Activated CD8-positive, alpha-beta memory T cell treated with anti-CD3 and anti-CD28 coated beads for 24 hours (primary cell): ENCODE measurements at regions not wholly inside any gene's neighbourhood (a gene's known extent, or its start where the extent isn't known, plus 50 kb on each side); places are given as distances from the start of the nearest gene placed in this dataset.

ENCODE experiments used
- DNase-seq: peaks from one replicate; pipeline ENCODE4 v3.0.0-alpha.2; 2020

DNA sequence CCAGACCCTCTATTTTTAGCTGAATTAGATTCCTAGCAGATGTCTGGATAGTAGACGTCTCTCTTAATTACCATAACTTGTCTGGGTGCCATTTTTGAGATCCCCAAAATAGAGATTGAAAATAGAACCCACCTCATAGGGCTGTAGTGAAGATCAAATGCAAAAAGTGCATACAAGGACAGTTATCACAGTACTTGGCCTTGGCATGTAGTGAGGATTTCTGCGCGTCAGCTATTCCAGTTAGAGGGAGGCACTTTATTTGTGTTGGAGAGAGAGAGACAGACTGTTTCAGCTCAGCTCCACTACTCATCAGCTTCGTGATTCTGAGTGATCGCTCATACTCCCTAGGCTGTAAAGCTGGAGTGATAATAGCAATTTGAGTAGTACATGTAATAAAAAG lies 59.6 kb upstream of the CDH13 start:
- DNase-seq: no peak

DNA sequence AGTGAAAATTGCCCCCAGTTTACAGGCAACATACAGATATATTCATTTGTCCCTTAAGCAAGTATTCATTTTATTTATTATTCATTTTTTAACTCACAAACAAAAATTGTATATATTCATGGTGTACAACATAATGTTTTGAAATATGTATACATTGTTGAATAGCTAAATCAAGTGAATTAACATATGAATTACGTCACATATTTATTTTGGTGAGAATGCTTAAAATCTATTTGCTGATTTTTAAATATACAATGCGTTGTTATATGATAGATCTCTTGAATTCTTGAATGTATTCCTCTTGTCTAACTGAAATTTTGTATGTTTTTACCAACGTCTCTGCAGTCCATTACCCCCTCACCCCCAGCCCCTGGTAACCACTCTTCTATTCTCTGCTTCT lies 63.4 kb upstream of the CDH13 start:
- DNase-seq: no peak

GRCh38 chr16:82562183-82562683 lies 64.5 kb upstream of the CDH13 start:
- no peak for DNase-seq

DNA sequence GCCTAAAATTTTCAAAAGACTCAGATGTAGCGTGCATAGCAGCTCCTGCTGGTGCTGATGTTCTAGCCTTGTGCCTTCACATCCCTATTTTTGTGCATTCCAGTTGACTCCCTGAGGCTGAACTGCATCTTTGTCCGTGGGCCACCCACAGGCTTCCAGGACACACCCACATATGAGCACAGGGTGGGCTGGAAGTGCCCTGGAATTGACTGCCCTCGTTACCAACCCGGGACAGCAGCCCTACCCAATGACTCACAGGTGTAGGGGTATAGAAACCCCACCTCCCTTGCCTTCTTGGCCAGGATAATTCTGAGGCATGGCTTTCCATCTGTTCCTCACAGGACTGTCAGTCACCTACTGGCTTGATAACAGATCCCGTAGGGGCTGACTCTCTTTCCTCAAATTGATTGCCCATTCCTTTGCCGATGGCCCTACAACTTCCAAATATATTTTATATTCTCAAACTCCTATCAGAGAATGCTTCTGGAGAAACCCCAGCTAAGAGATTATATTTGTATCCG lies 65.9 kb upstream of the CDH13 start:
- no peak for DNase-seq

- no peak for DNase-seq
Observed at GRCh38 chr16:82544378-82545160, 82.2 kb upstream of the CDH13 start.

DNA sequence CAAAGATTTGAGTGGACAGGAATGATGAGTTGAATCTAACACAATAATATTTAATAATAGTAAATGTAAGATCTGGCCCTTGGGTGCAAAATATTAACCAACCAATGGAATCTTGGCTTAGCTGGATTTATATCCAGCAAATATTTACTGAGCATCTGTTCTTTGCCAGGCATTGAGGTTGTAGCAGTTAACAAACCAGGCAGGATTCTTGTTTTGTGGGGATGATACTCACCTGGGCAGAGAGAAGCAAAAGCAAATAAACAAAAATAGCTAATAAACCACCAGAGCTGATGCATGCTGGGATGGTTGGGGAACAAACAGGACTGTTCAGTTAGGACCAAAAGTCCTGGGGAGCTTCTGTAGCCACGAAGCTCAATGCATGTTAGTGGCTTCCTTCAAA lies 84.1 kb upstream of the CDH13 start:
- DNase-seq: no peak

GRCh38 chr16:82541103-82541502 lies 85.7 kb upstream of the CDH13 start:
- no peak for DNase-seq

- no peak for DNase-seq
Observed at GRCh38 chr16:82535764-82536163, 91.0 kb upstream of the CDH13 start.

DNA sequence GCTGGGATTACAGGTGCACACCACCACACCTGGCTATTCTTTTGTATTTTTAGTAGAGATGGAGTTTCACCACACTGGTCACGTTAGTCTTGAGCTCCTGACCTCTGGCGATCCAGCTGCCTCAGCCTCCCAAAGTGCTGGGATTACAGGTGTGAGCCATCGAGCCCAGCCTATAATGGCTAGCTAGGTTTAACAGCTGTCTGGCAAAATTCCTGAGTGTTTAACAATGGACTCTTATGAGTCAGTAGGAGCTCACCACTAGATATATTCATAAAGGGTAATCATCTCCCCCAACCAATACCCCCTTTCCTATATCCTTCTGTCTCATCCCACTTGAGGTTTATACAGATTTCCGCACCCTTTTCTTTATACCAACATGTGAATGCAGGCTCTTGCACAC lies 91.5 kb upstream of the CDH13 start:
- DNase-seq: no peak

DNA sequence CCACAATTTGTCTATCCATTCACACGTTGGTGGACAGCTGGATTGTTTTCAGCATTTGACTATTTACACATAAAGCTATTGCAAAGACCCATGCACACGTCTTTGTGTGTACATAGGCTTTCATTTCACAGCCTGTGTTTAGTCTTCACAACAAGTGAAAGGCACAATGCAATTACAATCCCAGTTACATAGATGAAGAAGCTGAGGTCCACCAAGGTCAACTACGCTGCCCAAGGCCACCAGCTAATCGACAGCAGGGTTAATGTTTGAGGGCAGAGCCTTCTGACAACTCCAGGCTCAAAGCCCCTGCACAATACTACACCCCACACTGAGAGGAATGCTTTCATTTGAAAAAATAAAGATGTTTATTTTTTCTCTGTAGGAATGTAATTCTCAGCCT lies 93.6 kb upstream of the CDH13 start:
- no peak for DNase-seq

DNA sequence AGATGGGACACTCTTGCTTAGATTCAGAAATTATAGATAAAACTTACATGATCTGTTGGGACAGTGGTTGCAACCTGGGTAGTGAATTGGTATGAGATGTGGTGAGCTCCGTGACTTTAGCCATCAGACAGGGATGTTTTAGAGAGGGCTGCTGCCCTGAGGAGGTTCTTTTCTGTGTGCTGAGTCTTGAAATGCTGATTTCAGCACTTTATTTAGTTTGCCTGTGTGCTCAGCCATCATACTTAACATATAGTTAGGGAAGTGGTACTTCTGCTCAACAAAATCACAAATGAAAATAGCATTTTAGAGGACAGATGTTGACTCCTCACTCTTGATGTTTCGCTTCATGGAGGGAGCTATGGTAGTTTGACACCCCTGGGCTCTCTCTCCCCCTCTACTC lies 95.9 kb upstream of the CDH13 start:
- DNase-seq: no peak

DNA sequence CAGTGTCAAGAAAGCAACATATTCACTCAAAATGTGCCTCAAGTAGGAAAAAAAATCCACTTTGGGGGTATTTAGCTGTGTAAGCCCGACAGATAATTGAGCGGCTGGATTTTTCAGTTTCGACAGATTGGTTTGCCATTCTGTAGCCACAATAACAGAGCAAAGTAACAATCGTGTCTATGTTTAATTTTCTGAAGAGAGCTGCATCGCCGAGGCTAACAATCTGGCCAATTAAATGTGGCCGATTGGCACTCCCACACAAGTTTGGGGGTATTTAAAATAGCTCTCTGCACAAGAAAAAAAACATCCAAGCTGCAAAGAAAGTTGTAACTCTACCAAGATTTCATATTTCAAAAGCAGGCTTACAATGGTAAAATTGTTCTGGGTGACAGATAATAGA lies 99.7 kb upstream of the CDH13 start:
- DNase-seq: no peak

DNA sequence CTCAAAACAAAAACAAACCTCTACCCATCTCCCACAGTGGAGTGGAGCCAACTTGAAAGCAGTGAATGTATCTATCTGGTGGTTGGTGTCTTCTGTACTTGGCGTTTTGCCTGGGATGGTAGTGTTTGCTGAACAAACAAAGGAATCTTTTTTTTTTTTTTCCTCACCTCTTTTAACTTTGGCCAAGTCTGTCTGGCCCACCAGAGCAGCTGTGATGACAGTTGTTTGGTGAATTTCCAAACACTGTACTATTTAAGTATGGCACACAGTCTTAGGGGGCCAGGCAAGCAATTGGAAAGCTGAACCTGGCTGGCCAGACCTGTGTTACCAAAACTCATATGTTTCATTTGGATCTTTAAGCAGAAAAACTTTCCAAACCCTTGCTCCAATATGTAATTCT lies 101.8 kb upstream of the CDH13 start:
- no peak for DNase-seq

DNA sequence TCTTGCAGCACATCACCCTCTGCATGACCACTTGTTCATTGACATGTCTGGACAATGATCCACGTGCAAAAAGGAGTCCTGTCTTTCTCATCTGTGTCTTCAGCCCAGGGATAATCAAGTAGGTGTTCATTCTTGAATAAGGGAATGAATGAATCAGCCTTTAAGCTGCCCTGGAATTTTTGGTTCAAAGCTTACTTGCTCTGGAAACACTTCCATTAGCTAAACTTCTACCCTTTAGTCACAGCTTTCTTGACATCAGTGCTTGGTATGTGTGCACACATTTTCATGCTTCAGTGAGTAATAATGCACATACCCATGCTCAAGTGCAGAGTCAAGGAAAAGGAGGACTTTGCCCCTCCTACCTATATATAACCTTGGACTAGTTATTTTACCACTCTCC lies 103.0 kb upstream of the CDH13 start:
- no peak for DNase-seq

- no peak for DNase-seq
Observed at GRCh38 chr16:82522026-82522425, 104.7 kb upstream of the CDH13 start.

DNA sequence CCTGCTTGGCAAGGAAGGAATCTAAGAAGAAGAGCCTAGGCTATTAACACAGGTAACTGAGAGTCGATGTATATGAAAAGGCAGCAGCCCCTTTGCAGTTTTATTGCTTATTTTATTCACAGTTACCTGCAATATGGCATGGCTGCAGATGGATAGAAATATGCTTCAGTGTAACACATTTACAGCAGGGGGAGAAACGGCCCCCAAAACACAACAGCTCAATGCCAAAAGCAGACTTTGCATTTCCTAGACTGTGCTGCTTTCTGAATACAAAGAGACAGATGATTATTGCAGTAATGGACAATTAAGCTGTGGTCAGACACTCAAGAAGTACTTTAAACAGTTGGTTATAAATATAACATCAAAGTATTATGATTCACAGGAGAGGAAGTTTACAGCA lies 108.0 kb upstream of the CDH13 start:
- DNase-seq: no peak

- DNase-seq: no peak
Observed at GRCh38 chr16:82514262-82514661, 112.5 kb upstream of the CDH13 start.

- no peak for DNase-seq
Observed at GRCh38 chr16:82510789-82511305, 115.9 kb upstream of the CDH13 start.

DNA sequence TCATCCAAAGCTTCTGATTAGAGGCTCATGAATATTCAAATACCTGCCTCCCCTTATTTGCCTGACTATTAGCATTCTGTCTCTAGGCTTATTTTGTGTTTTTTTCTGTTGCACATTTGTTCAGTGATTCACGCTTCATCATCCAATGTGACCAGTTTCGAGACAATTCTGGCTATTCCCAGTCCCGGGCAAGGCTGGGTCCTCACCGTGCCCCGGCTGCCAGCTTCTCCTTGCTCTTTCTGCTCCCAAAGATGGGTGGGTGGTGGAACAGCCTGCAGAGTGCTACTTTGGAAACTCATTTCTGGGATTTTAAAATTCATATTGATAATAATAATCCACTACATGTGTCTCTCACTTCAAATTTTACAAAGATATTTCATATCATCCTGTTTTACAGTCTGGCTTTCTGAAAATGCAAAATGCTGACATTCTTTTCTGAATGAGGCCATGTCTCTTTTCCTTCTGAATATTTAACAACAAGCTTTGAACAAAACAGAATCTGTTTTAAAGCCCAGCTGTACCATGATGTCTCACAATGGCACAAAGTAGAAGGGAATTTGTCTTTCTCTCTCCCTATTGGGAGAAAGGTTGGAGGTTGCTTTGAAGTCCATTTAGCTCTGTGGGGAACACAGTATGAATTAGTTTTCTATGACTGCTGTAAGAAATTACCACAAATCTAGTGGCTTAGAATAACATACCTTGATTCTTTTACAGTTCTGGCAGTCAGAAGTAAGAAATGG lies 116.9 kb upstream of the CDH13 start:
- no peak for DNase-seq

GRCh38 chr16:82506692-82507670 lies 119.8 kb upstream of the CDH13 start:
- no peak for DNase-seq

- no peak for DNase-seq
Observed at GRCh38 chr16:82504836-82505235, 121.9 kb upstream of the CDH13 start.

DNA sequence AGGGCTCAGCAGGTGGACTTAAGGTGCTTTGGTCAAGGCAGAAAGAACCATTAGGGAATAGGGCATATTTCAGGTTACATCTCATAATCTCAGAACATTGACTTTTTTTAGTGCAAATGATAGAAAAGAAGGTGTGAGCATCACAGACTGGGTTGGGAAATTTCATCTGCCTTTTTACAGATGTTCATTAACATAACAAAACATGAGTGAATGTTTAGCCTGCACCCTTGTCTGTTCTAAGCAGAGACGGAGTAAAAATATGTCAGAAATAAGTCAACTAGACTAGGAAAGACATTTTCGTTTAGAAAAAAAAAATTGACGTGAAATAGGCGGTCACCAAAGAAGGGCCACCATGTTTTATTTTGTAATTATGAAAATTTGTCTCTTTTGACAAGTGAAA lies 127.5 kb upstream of the CDH13 start:
- no peak for DNase-seq

DNA sequence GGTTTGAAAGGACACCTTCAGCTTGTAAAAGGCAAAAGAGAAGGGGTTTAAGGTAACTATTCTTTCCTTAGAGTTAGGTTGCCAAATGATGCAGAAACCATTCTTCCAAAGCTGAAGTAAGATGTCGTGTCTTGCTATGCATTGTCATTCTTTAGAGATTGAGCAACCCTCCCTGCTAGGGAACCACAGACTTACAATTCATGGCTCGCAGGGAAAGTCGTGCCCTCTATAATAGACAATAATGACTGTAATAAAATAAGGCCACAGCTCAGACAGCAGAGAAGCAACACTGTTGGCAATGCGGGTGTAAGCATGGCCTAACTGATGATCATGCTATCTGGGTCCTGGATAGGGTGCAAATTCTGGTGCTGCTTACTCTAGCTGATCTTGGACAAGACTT lies 129.6 kb upstream of the CDH13 start:
- DNase-seq: no peak
